Adrenal gland (tissue), 5 donors: ENCODE measurements at regions not wholly inside any gene's neighbourhood (a gene's known extent, or its start where the extent isn't known, plus 50 kb on each side); places are given as distances from the start of the nearest gene placed in this dataset.

Experiments used
- POLR2A ChIP-seq, 2 donors: fragments of 450-650 bp; IDR thresholded peaks; one replicate each; pipeline ENCODE4 v1.6.1; 2017; ENCODE audit warnings: antibody characterized with exemption in 2 of 2, mild to moderate bottlenecking in 2 of 2, moderate library complexity in 1 of 2
- TF ChIP-seq, protein P1 (sequence below), 6 experiments: fragments of 450-650 bp in 4 of 6; fragments of 200-600 bp in 2 of 6; sonication (generic) in 1 of 6; IDR thresholded peaks; 1 replicate in 5 of 6; 2 replicates in 1 of 6; pipeline versions ENCODE4 v1.5.1 to v1.8.0; 2016 to 2021; ENCODE audit warnings: antibody characterized with exemption in 6 of 6, mild to moderate bottlenecking in 2 of 6, moderate library complexity in 1 of 6
- donor health status: DM: no; HTN: no; CAD: no.

DNA sequence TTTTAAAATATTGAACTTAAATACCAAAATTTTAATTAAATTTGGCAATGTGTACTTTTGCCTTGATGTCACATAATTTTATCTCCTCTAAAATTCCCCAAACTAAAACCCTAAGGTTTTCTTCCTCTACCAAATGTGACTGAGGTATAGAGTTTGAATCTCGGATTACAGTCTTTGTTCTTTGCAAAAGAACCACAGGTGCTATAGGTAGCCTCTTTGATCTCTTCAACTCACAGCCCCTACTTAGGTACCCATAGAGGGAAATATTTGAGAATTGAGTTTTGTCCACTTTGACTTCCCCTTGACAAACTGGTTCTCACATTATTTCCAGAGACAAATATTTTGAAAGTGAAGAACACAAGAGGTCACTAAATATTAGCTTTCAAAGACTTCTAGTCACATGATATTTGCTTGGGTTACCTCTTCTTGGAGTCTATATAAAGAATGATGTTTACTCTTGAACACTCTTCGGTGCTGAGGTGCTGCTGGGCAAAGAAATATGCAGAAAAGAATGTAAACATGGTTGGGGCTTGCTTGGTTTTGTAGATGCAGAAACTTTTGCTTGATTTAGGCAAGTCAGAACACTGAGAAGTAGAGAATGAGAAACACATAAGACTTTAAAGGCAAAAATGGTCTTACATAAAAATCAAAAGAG is 120.8 kb upstream of the MCTP2 start:
- TF ChIP-seq, protein P1, sequence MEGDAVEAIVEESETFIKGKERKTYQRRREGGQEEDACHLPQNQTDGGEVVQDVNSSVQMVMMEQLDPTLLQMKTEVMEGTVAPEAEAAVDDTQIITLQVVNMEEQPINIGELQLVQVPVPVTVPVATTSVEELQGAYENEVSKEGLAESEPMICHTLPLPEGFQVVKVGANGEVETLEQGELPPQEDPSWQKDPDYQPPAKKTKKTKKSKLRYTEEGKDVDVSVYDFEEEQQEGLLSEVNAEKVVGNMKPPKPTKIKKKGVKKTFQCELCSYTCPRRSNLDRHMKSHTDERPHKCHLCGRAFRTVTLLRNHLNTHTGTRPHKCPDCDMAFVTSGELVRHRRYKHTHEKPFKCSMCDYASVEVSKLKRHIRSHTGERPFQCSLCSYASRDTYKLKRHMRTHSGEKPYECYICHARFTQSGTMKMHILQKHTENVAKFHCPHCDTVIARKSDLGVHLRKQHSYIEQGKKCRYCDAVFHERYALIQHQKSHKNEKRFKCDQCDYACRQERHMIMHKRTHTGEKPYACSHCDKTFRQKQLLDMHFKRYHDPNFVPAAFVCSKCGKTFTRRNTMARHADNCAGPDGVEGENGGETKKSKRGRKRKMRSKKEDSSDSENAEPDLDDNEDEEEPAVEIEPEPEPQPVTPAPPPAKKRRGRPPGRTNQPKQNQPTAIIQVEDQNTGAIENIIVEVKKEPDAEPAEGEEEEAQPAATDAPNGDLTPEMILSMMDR (IDR thresholded peaks at IDR 0.05), result no peak
- TF ChIP-seq POLR2A (IDR thresholded peaks at IDR 0.05), result no peak
